OCI-LY7 (cell line): ENCODE measurements at regions not wholly inside any gene's neighbourhood (a gene's known extent, or its start where the extent isn't known, plus 50 kb on each side); places are given as distances from the start of the nearest gene placed in this dataset.

Source experiments
- CTCF ChIP-seq: fragments of 200-600 bp; sonication (generic); conservative IDR thresholded peaks from 2 replicates; pipeline ENCODE4 v1.5.1; 2014; ENCODE audit warnings: mild to moderate bottlenecking, antibody characterized with exemption, low read length, moderate library complexity, mixed read lengths
- EZH2phosphoT487 ChIP-seq: fragments of 200-600 bp; sonication (generic); IDR thresholded peaks from 2 replicates; pipeline ENCODE4 v1.6.1; 2018; ENCODE audit warnings: low read depth, borderline replicate concordance, mild to moderate bottlenecking, mixed run types, antibody characterized with exemption, low read length, moderate library complexity, mixed read lengths

GRCh38 chr2:145207884-145208283 is 688.0 kb upstream of the ZEB2 start:
- TF ChIP-seq CTCF (no peak), EZH2phosphoT487 (no peak)
